GM12878 (cell line): ENCODE measurements at regions not wholly inside any gene's neighbourhood (a gene's known extent, or its start where the extent isn't known, plus 50 kb on each side); places are given as distances from the start of the nearest gene placed in this dataset.

Source experiments
- ATAC-seq: fragments of 200-7000 bp; cut with Tn5 transposase; 3 replicates; pipeline ENCODE4 v1.9.1; 2020; ENCODE audit warnings: mild to moderate bottlenecking, moderate library complexity
- BruUV-seq: library from RNA; stranded (reverse); fragments of 400-500 nt; replicated peaks from 2 replicates; lab custom pipeline; 2021; lab: Mats Ljungman, UMichigan
- CTCF ChIA-PET: fragments of 300-600 bp; sonication (Branson Sonifier 250); formaldehyde crosslinking; extraction: SDS; loops from one replicate; lab custom pipeline; 2021; ENCODE audit warnings: inconsistent platforms; lab: Yijun Ruan, JAX
- POLR2A ChIA-PET: fragments of 350-600 bp; formaldehyde crosslinking; extraction: SDS; loops from one replicate; lab custom pipeline; 2021; ENCODE audit warnings: inconsistent platforms; lab: Charles Lee
- RAD21 ChIA-PET: fragments of 300-600 bp; sonication (Branson Sonifier 250); formaldehyde crosslinking; loops from one replicate; lab custom pipeline; 2023; ENCODE audit warnings: antibody characterized with exemption; ENCODE audit not compliant: unreplicated experiment; lab: Charles Lee
- SMC1A ChIA-PET: fragments of 300-600 bp; sonication (Branson Sonifier 250); formaldehyde crosslinking; loops from one replicate; lab custom pipeline; 2023; ENCODE audit not compliant: unreplicated experiment, uncharacterized antibody; lab: Charles Lee
- DNase-seq: peaks from one replicate; pipeline ENCODE4 v3.0.0-alpha.2; 2011; ENCODE audit warnings: low read depth, low spot score
- FAIRE-seq: peaks from 3 replicates; lab custom pipeline; 2011; peaks lifted over from hg19 to GRCh38; lab: Jason Lieb, UNC
- H2AFZ ChIP-seq: 2 replicates; pipeline ENCODE4 v1.6.0; 2011; ENCODE audit warnings: low read depth, low read length, control low read depth; ENCODE audit not compliant: control insufficient read depth
- H3K27ac ChIP-seq: 2 replicates; pipeline ENCODE4 v1.5.1; 2011; ENCODE audit warnings: control low read depth; ENCODE audit not compliant: control insufficient read depth, insufficient read depth
- H3K27me3 ChIP-seq, 2 experiments: replicated peaks in 1 of 2; 2 replicates each; pipeline versions ENCODE4 v1.6.0 to v1.6.1; 2011; ENCODE audit warnings: low read length in 1 of 2; ENCODE audit not compliant: control insufficient read depth in 2 of 2, insufficient read depth in 2 of 2
- H3K36me3 ChIP-seq, 2 experiments: 2 replicates each; pipeline ENCODE4 v1.5.1; 2011; ENCODE audit warnings: low read length in 1 of 2; ENCODE audit not compliant: control insufficient read depth in 2 of 2, insufficient read depth in 2 of 2
- H3K4me1 ChIP-seq: 2 replicates; pipeline ENCODE4 v1.6.1; 2011; ENCODE audit warnings: mild to moderate bottlenecking, low read length, moderate library complexity, mixed read lengths; ENCODE audit not compliant: control insufficient read depth, insufficient read depth
- H3K4me2 ChIP-seq: 2 replicates; pipeline ENCODE4 v1.6.0; 2011; ENCODE audit warnings: control low read depth; ENCODE audit not compliant: control insufficient read depth, insufficient read depth
- H3K4me3 ChIP-seq: fragments of 200-600 bp; sonication (generic); 2 replicates; pipeline ENCODE4 v1.5.1; 2016
- H3K79me2 ChIP-seq: 2 replicates; pipeline ENCODE4 v1.6.0; 2011; ENCODE audit warnings: low read length; ENCODE audit not compliant: control insufficient read depth, insufficient read depth
- H3K9ac ChIP-seq: 2 replicates; pipeline ENCODE4 v1.8.0; 2011; ENCODE audit warnings: low read length, control low read depth, mixed read lengths; ENCODE audit not compliant: control insufficient read depth, insufficient read depth
- H3K9me3 ChIP-seq: replicated peaks from 3 replicates; pipeline ENCODE4 v1.5.1; 2011; ENCODE audit warnings: mild to moderate bottlenecking, low read length; ENCODE audit not compliant: control insufficient read depth, insufficient read depth
- H4K20me1 ChIP-seq: 2 replicates; pipeline ENCODE4 v1.6.0; 2011; ENCODE audit not compliant: control insufficient read depth, insufficient read depth
- EP300 ChIP-seq, 2 experiments: fragments of 150-350 bp in 1 of 2; IDR thresholded peaks; 2 replicates each; pipeline ENCODE4 v1.6.1; 2011 to 2012; ENCODE audit warnings: low read depth in 2 of 2, low read length in 2 of 2, borderline replicate concordance in 1 of 2, improper control_type of control experiment in 1 of 2, inconsistent platforms in 1 of 2; ENCODE audit not compliant: control insufficient read depth in 1 of 2
- EZH2 ChIP-seq: IDR thresholded peaks from 2 replicates; pipeline ENCODE4 v1.6.1; 2012; ENCODE audit warnings: low read depth, mild to moderate bottlenecking, control low read depth, inconsistent platforms, low read length, borderline replicate concordance; ENCODE audit not compliant: control insufficient read depth
- GABPA ChIP-seq: IDR thresholded peaks from 2 replicates; pipeline ENCODE4 v1.6.1; 2014; ENCODE audit warnings: antibody characterized with exemption, low read depth, mild to moderate bottlenecking, inconsistent platforms
- KDM1A ChIP-seq: fragments of 200-600 bp; sonication (generic); IDR thresholded peaks from 2 replicates; pipeline ENCODE4 v1.6.1; 2016; ENCODE audit warnings: borderline replicate concordance
- RFX5 ChIP-seq: IDR thresholded peaks from 2 replicates; pipeline ENCODE4 v1.6.1; 2011; ENCODE audit warnings: low read depth, low read length, improper control_type of control experiment
- SMARCA5 ChIP-seq: fragments of 450-650 bp; IDR thresholded peaks from 2 replicates; pipeline ENCODE4 v1.6.1; 2017; ENCODE audit warnings: mild to moderate bottlenecking
- SREBF1 ChIP-seq: IDR thresholded peaks from 2 replicates; pipeline ENCODE4 v1.6.1; 2012; ENCODE audit warnings: mild to moderate bottlenecking, low read length
- SRF ChIP-seq, 2 experiments: IDR thresholded peaks; 2 replicates each; pipeline ENCODE4 v1.6.1; 2011; ENCODE audit warnings: low read depth in 2 of 2, low read length in 2 of 2, mild to moderate bottlenecking in 1 of 2, moderate library complexity in 1 of 2
- SUZ12 ChIP-seq: fragments of 200-600 bp; sonication (generic); IDR thresholded peaks from one replicate; pipeline ENCODE4 v1.6.1; 2018; ENCODE audit warnings: antibody characterized with exemption, mild to moderate bottlenecking; ENCODE audit not compliant: unreplicated experiment
- TBL1XR1 ChIP-seq: IDR thresholded peaks from 2 replicates; pipeline ENCODE4 v1.6.1; 2012; ENCODE audit warnings: low read depth, low read length, improper control_type of control experiment
- WRNIP1 ChIP-seq: IDR thresholded peaks from 2 replicates; pipeline ENCODE4 v1.6.1; 2011; ENCODE audit warnings: low read depth, low read length, improper control_type of control experiment, borderline replicate concordance
- ZNF207 ChIP-seq: fragments of 450-650 bp; IDR thresholded peaks from 2 replicates; pipeline ENCODE4 v1.6.1; 2014; ENCODE audit warnings: antibody characterized with exemption, mild to moderate bottlenecking, borderline replicate concordance
- WGBS: methylation state at CpG from one replicate; pipeline ENCODE4 v1.1.6; 2016; ENCODE audit warnings: low lambda C conversion rate; ENCODE audit not compliant: insufficient replicate concordance, insufficient coverage; ENCODE audit errors: missing lambda C conversion rate; 5-methylcytosine and 5-hydroxymethylcytosine counted together
- in situ Hi-C: fragments of 300-500 bp; cut with MboI; formaldehyde crosslinking; loops from 9 replicates; pipeline ENCODE4 v1.14.3; 2018; ENCODE audit warnings: mixed read lengths
- intact Hi-C: fragments of 100-400 bp; cut with micrococcal nuclease; formaldehyde crosslinking; loops from one replicate; pipeline ENCODE4 v1.14.2; 2022; ENCODE audit not compliant: unreplicated experiment
- TF ChIP-seq, protein P1 (sequence below): fragments of 450-650 bp; formaldehyde crosslinking; IDR thresholded peaks from 2 replicates; pipeline ENCODE4 v1.4.0; 2020; ENCODE audit warnings: mild to moderate bottlenecking, moderate library complexity

DNA sequence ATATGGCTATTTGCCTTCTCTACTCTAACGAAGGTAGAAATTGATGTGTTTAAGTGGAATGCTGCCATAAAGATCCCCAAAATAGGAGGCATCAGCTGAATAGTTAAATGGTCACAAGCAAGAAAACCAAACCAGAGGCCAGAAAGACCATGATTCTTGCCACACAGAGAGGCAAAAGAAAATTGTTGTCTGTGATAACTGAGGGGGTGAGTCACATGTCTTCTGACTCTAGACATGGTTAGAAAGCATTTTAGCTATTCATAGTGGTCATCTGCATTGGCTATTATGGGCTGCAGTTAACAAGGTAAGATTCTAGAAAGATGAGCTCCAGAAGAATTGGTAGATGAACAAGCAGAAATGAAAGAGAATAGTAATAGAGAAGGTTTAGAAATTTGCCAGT, 361.4 kb upstream of the NPSR1 start:
- in situ Hi-C loops (no loop called here), intact Hi-C loops (no loop called here)
- no peak overlapping the region for H3K4me2 ChIP-seq
- TF ChIP-seq ZNF207 (no peak), TBL1XR1 (no peak), EZH2 (no peak), GABPA (no peak)
- no peak overlapping the region for H3K4me3 ChIP-seq
- ChIA-PET RAD21 (no interaction called here), POLR2A (no interaction called here), CTCF (no interaction called here), SMC1A (interaction anchor here (1.1 kb wide), 1 partner anchor 11 kb away, joined by 3 read pairs; no protein-coding TSS in a partner anchor)
- no peak for FAIRE-seq
- no peak overlapping the region for H2AFZ ChIP-seq
- no peak overlapping the region for H3K9ac ChIP-seq
- no peaks in the 10 kb centered on the region for H3K36me3 ChIP-seq
- no TSS peak for BruUV-seq
- DNase-seq, result no peak
- H3K27me3 ChIP-seq, result no peaks in the 10 kb centered on the region
- no peak for ATAC-seq
- 0% methylated on average over 1 of the region's 1 CpG for WGBS
- H4K20me1 ChIP-seq, result no peaks in the 10 kb centered on the region
- no peaks in the 10 kb centered on the region for H3K4me1 ChIP-seq
- no peaks in the 10 kb centered on the region for H3K79me2 ChIP-seq
- H3K27ac ChIP-seq, result no peak overlapping the region
- H3K9me3 ChIP-seq, result no peaks in the 10 kb centered on the region

DNA sequence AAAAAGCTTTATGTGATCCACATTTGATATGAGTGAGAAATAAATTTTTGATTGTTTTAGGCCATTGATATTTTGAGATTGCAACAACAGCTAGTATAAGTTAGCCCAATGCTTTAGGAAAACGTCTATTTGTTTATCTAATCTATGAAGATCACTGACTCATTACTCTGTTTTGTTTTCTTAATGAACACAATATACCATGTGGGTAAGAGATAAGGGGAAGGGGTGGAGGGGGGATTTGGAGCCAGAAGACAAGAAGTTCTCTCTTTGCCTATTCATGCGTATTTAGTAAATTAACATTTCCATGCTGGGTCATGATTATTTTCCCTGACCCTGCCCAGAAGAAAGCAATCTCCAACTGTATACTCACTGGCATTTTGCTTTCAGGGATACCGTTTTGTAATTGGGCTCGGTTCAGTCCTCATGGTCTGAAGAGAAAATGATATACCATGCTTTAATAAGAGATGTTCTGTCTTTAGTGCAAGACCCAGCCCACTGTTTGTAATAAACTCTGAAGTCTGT, 359.5 kb upstream of the NPSR1 start:
- ChIA-PET CTCF (no interaction called here), POLR2A (no interaction called here), RAD21 (no interaction called here), SMC1A (no interaction called here)
- Histone ChIP-seq H3K4me2 (no peak overlapping the region), H3K27me3 (no peaks in the 10 kb centered on the region), H3K27ac (no peak overlapping the region), H3K79me2 (no peaks in the 10 kb centered on the region), H4K20me1 (no peaks in the 10 kb centered on the region), H3K4me3 (no peak overlapping the region), H3K36me3 (no peaks in the 10 kb centered on the region), H3K9me3 (no peaks in the 10 kb centered on the region), H3K9ac (no peak overlapping the region), H3K4me1 (no peaks in the 10 kb centered on the region), H2AFZ (no peak overlapping the region)
- DNase-seq (no peak), ATAC-seq (no peak), FAIRE-seq (no peak)
- BruUV-seq, result no TSS peak
- WGBS, result 32% methylated on average over 4 of the region's 4 CpGs
- intact Hi-C loops (no loop called here), in situ Hi-C loops (no loop called here)
- TF ChIP-seq SRF (IDR thresholded peaks at IDR 0.05; ENCODE audit: low read depth in 2 of 2, low read length in 2 of 2) (no peak), WRNIP1 (no peak), RFX5 (no peak), SMARCA5 (no peak), SUZ12 (no peak), EP300 (IDR thresholded peaks at IDR 0.05; ENCODE audit: borderline replicate concordance in 1 of 2, control insufficient read depth in 1 of 2, low read depth in 2 of 2, low read length in 2 of 2) (no peak), KDM1A (no peak), SREBF1 (no peak)
- TF ChIP-seq, protein P1, sequence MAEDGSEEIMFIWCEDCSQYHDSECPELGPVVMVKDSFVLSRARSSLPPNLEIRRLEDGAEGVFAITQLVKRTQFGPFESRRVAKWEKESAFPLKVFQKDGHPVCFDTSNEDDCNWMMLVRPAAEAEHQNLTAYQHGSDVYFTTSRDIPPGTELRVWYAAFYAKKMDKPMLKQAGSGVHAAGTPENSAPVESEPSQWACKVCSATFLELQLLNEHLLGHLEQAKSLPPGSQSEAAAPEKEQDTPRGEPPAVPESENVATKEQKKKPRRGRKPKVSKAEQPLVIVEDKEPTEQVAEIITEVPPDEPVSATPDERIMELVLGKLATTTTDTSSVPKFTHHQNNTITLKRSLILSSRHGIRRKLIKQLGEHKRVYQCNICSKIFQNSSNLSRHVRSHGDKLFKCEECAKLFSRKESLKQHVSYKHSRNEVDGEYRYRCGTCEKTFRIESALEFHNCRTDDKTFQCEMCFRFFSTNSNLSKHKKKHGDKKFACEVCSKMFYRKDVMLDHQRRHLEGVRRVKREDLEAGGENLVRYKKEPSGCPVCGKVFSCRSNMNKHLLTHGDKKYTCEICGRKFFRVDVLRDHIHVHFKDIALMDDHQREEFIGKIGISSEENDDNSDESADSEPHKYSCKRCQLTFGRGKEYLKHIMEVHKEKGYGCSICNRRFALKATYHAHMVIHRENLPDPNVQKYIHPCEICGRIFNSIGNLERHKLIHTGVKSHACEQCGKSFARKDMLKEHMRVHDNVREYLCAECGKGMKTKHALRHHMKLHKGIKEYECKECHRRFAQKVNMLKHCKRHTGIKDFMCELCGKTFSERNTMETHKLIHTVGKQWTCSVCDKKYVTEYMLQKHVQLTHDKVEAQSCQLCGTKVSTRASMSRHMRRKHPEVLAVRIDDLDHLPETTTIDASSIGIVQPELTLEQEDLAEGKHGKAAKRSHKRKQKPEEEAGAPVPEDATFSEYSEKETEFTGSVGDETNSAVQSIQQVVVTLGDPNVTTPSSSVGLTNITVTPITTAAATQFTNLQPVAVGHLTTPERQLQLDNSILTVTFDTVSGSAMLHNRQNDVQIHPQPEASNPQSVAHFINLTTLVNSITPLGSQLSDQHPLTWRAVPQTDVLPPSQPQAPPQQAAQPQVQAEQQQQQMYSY (CRISPR knock-in tag), result no peak
